HG02938 (cell line): ENCODE measurements at regions not wholly inside any gene's neighbourhood (a gene's known extent, or its start where the extent isn't known, plus 50 kb on each side); places are given as distances from the start of the nearest gene placed in this dataset.

Experiments used
- ATAC-seq: cut with Tn5 transposase; IDR thresholded peaks from one replicate; pipeline ENCODE4 v1.9.1; 2021; ENCODE audit warnings: mild to moderate bottlenecking, moderate library complexity; ENCODE audit not compliant: unreplicated experiment

- no peak for ATAC-seq
These were observed 813.1 kb upstream of the POU3F3 start for GRCh38 chr2:104040771-104041170.

DNA sequence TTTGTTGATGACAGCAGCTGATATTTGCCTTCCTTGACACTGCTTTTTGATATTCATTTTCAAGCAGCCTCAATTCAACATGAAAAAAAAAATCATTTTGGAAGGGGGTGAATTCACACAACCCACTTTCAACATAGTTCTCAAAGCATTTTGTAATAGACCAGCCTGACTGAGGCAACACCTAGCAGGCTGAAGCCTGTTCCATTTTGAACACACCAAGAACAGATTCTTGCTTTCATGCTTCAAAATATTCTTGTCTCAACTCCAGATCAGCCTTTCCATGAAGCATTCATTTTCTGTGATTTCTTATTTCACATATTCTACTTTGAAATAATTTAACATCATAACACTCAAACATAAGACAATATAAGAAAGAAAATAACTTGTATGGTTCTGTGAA is 812.6 kb upstream of the POU3F3 start:
- no peak for ATAC-seq

DNA sequence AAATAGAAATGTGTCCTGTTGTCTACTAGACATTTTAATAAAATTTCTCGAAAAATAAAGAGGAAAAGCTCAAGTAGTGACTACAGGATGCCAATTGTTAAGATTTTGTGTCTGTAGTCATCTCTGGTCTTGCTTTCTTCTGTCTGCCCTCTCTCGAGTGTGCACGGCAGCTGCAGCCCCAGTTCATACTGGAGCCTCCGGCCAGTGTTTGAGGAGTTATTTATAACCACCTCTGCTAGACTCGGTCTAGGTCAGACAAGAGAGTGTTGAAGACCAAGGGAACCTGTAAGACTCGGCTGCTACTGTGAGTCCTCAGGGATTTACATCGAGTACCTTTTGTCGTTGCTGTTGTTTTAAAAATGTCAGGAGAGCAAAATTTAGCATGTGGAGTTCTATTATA is 810.1 kb upstream of the POU3F3 start:
- ATAC-seq, result no peak

GRCh38 chr2:104045071-104045470 is 808.8 kb upstream of the POU3F3 start:
- no peak for ATAC-seq

- no peak for ATAC-seq
These were observed 807.4 kb upstream of the POU3F3 start for GRCh38 chr2:104046466-104046865.

GRCh38 chr2:104047516-104047915 is 806.4 kb upstream of the POU3F3 start:
- ATAC-seq, result no peak

- ATAC-seq, result no peak
These were observed 804.5 kb upstream of the POU3F3 start for GRCh38 chr2:104049438-104049837.

- no peak for ATAC-seq
These were observed 803.9 kb upstream of the POU3F3 start for GRCh38 chr2:104049981-104050380.

GRCh38 chr2:104050656-104051242 is 803.2 kb upstream of the POU3F3 start:
- ATAC-seq, result no peak

DNA sequence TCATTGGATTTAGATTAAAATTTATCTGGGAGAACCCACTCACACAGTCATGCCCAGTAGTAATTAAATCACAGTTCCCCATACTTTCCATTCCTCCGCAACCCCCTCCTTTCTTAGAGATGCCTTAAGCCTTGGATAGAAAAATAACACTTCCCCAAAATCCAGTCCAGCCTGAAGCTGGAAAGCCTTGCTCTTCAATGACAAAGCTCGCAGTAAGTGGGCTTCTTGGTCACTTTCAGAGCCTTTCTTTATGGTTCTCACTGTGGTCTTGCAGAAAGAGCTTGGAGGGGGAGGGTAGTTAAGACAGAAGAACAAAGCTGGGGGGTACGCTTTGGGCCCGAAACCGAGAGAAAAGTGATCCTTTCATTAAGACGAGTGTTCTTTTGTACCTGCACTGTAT is 802.1 kb upstream of the POU3F3 start:
- no peak for ATAC-seq

GRCh38 chr2:104052356-104052755 is 801.6 kb upstream of the POU3F3 start:
- ATAC-seq, result no peak

- ATAC-seq, result no peak
These were observed 797.5 kb upstream of the POU3F3 start for GRCh38 chr2:104056451-104056850.

DNA sequence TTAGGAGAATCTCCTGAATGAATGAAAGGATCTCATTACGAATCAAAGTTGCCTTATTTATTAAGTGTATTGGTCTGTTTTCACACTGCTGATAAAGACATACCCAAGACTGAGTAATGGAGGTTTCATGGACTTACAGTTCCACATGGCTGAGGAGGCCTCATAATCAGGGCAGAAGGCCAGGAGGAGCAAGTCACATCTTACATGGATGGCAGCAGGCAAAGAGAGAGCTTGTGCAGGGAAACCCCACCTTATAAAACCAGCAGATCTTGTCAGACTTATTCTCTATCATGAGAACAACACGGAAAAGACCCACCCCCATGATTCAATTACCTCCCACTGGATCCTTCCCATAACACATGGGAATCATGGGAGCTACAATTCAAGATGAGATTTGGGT is 785.2 kb upstream of the POU3F3 start:
- ATAC-seq, result no peak

DNA sequence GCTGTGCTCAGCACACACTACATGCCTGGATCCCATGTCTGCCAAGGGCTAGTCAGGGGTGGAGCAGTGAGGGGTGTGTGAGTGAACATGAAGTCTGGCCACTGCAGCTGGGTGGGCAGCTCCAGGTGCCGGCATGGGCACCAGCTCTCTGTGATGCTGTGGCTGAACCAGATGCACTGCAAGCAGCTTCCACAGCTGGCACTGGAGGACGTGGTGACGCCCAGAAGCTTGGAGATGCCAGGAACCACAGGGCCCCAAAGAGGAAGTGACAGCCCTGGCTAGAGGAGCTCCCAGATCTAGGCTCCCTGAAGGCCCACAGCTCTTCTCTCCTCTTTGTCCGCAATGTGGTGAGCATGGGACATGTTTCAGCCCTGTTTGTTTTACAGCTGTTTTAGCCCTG is 776.3 kb upstream of the POU3F3 start:
- no peak for ATAC-seq

DNA sequence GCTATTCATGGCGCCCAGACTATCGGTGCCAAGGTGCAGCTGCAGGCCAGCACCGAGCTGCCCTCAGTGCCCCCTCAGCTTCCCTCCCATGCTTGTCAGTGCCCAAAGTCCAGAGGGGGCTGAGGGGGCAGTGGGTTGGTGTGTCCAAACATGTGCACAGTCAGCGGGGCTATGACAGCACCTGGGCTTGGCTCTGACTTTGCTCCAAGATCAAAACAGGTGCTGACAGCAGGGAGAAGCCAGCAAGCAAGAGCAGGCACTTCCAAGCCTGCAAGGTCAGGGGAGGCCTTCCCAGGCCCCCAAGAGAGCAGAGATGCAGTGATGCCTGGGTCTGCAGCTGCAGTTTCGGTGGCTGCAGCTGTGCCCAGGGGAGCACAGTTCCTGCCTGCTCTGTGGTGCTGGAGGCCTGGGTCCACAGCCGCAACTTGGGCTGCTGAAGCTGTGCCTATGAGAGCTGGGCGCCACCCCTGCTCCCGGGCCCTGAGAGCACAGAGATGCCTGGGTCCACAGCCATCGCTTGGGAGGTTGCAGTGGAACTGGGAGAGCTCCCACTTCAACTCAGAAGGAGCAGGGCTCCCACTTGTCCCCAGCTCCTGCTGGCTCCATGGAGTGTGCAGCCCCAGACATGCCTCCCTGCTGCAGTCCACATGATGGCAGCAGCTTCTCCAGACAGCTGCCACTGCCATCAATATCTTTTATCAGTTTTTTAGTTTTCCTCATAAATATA is 775.3 kb upstream of the POU3F3 start:
- ATAC-seq, result no peak

GRCh38 chr2:104088745-104089144 is 765.2 kb upstream of the POU3F3 start:
- no peak for ATAC-seq

DNA sequence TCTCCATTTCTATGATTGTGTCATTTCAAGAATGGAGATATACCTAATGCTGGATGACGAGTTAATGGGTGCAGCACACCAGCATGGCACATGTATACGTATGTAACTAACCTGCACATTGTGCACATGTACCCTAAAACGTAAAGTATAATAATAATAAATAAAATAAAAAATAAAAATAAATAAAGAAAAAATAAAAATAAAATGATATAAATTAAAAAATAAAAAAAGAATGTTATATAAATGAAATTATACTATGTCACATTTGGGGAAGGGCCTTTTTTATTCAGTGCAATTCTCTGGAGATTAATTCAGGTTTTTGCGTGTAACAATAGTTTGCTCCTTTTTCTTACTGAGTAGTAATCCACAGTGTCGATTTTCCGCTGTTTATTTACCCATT is 763.5 kb upstream of the POU3F3 start:
- ATAC-seq, result no peak

GRCh38 chr2:104091894-104092293 is 762.0 kb upstream of the POU3F3 start:
- no peak for ATAC-seq

DNA sequence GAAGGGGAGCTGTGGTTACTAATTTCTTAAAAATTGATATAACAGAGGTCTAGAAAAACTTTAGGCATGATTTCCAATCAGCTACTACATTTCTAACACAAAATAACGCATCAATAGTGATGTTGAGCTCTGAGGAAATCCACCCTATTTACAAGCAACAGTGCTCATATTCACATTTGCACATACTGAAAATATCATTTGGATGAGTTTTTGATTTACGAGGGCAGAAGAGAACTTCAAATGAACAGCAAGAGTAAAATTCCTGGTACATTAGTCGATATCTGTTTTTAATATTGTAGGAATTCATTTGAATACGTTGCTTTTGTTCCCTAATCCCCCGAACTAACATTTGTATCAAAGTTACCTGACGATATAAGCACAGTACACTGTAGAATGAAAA is 761.0 kb upstream of the POU3F3 start:
- ATAC-seq, result no peak

DNA sequence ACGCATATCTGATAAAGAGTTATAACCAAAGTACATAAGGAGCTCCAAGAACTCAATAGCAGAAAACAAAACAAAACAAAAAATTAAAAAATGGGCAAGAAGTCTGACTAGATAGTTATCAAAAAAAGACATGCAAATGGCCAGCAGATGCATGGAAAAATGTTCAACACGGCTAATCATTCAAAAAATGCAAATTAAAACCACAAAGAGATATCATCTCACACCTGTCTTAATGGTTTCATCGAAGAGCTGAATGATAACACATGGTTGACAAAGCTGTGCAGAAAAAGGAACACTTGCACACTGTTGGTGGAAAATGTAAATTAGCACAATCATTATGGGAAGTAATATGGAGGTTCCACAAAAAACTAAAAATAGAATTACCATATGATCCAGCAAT is 751.3 kb upstream of the POU3F3 start:
- no peak for ATAC-seq

DNA sequence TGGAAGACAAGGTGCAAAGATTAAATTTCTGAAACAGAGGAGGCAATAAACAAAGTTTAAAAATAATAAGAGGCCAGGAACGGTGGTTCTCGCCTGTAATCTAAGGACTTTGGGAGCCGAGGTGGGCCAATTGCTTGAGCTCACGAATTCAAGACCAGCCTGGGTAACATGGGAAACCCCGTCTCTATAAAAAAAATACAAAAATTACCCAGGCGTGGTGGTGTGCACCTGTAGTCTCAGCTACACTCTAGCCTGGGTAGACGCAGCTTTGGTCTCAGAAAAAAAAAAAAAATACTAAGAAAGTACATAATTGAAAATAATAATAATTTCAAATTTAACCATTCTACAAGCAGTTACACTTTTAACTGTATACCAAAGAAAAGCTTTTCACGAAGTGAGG is 744.6 kb upstream of the POU3F3 start:
- ATAC-seq, result no peak

DNA sequence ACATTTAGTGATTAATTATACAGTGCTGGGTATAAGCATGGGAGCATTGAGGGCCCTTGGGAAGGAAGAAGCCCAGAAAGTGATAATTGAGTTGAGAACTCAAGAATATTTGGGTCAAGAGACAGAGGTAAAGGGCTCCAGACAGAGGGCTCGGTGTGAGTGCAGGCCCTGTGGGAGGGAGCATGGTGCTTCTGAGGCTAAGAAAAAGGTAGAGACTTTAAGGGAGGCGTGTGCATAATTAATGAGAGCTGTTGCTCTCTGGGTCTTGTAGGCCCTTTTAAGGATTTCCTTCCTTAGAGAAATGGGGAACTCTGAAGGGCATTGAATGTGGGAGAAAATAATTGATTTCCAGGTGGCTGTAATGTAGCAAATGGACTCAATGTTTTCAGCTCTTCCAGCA is 735.0 kb upstream of the POU3F3 start:
- no peak for ATAC-seq

- ATAC-seq, result no peak
These were observed 733.7 kb upstream of the POU3F3 start for GRCh38 chr2:104120171-104120570.
